ENCODE measurements at regions not wholly inside any gene's neighbourhood (a gene's known extent, or its start where the extent isn't known, plus 50 kb on each side); places are given as distances from the start of the nearest gene placed in this dataset.

- no peak for TF ChIP-seq CTCF (IDR thresholded peaks at IDR 0.05)
- no peak for TF ChIP-seq EP300 (IDR thresholded peaks at IDR 0.05)
- no peak for TF ChIP-seq POLR2AphosphoS5 (IDR thresholded peaks at IDR 0.05)
These were observed 164.3 kb upstream of the PHYHIPL start for GRCh38 chr10:59011972-59012632.

Data from esophagus muscularis mucosa (tissue), 4 donors.